ENCODE measurements at regions not wholly inside any gene's neighbourhood (a gene's known extent, or its start where the extent isn't known, plus 50 kb on each side); places are given as distances from the start of the nearest gene placed in this dataset.

GRCh38 chr17:72446525-72447250 lies 325.9 kb downstream of the SOX9 start:
- H3K36me3 Mint-ChIP-seq: no peaks in the 10 kb centered on the region
- H3K9me3 Mint-ChIP-seq: no peaks in the 10 kb centered on the region
- TF ChIP-seq CTCF (IDR thresholded peaks at IDR 0.05): no peak
- H3K27me3 ChIP-seq (ENCODE audit: control insufficient read depth, insufficient read depth, low read length): no peaks in the 10 kb centered on the region
- no peak overlapping the region for H3K27ac Mint-ChIP-seq
- H3K4me3 Mint-ChIP-seq: no peak overlapping the region
- ATAC-seq: no peak
- H3K27me3 Mint-ChIP-seq (ENCODE audit: low read depth in 2 of 2): peaks cover 0 to 3% of the 10 kb centered on the region in 2 donors
- intact Hi-C loops (cut with micrococcal nuclease): no loop called here
- H3K36me3 ChIP-seq (ENCODE audit: control insufficient read depth, insufficient read depth, low read length): no peaks in the 10 kb centered on the region
- no peak for DNase-seq
- no peak overlapping the region for H3K27ac ChIP-seq (ENCODE audit: low read length)
- 80% methylated on average over 11 of the region's 17 CpGs for WGBS (ENCODE audit: insufficient coverage)
- no peaks in the 10 kb centered on the region for H3K4me1 Mint-ChIP-seq
- H3K4me3 ChIP-seq (ENCODE audit: low read length): no peak overlapping the region
- H3K4me1 ChIP-seq (ENCODE audit: control insufficient read depth, insufficient read depth, low read length): no peaks in the 10 kb centered on the region
- H3K9me3 ChIP-seq (ENCODE audit: control insufficient read depth, insufficient read depth, low read length): no peaks in the 10 kb centered on the region

- intact Hi-C loops (cut with micrococcal nuclease): no loop called here
- no peak for TF ChIP-seq CTCF (IDR thresholded peaks at IDR 0.05)
- Mint-ChIP-seq H3K4me1 (no peaks in the 10 kb centered on the region), H3K4me3 (no peak overlapping the region), H3K27ac (no peak overlapping the region), H3K36me3 (no peaks in the 10 kb centered on the region), H3K27me3 (ENCODE audit: low read depth in 2 of 2) (peaks cover 0 to 3% of the 10 kb centered on the region in 2 donors), H3K9me3 (no peaks in the 10 kb centered on the region)
- H3K9me3 ChIP-seq (ENCODE audit: control insufficient read depth, insufficient read depth, low read length): no peaks in the 10 kb centered on the region
- no peak for DNase-seq
- no peaks in the 10 kb centered on the region for H3K4me1 ChIP-seq (ENCODE audit: control insufficient read depth, insufficient read depth, low read length)
- H3K27ac ChIP-seq (ENCODE audit: low read length): no peak overlapping the region
- WGBS (ENCODE audit: insufficient coverage): 83% methylated on average over 3 of the region's 3 CpGs
- H3K36me3 ChIP-seq (ENCODE audit: control insufficient read depth, insufficient read depth, low read length): no peaks in the 10 kb centered on the region
- H3K27me3 ChIP-seq (ENCODE audit: control insufficient read depth, insufficient read depth, low read length): no peaks in the 10 kb centered on the region
- no peak overlapping the region for H3K4me3 ChIP-seq (ENCODE audit: low read length)
- ATAC-seq: no peak
Observed at GRCh38 chr17:72447251-72447640, 326.4 kb downstream of the SOX9 start.

- DNase-seq: no peak
- Mint-ChIP-seq H3K27ac (no peak overlapping the region), H3K27me3 (ENCODE audit: low read depth in 2 of 2) (peaks cover 0 to 3% of the 10 kb centered on the region in 2 donors), H3K4me3 (no peak overlapping the region), H3K9me3 (no peaks in the 10 kb centered on the region), H3K4me1 (no peaks in the 10 kb centered on the region), H3K36me3 (no peaks in the 10 kb centered on the region)
- Histone ChIP-seq H3K27me3 (ENCODE audit: control insufficient read depth, insufficient read depth, low read length) (no peaks in the 10 kb centered on the region), H3K4me3 (ENCODE audit: low read length) (no peak overlapping the region), H3K36me3 (ENCODE audit: control insufficient read depth, insufficient read depth, low read length) (no peaks in the 10 kb centered on the region), H3K4me1 (ENCODE audit: control insufficient read depth, insufficient read depth, low read length) (no peaks in the 10 kb centered on the region), H3K9me3 (ENCODE audit: control insufficient read depth, insufficient read depth, low read length) (no peaks in the 10 kb centered on the region), H3K27ac (ENCODE audit: low read length) (no peak overlapping the region)
- TF ChIP-seq CTCF (IDR thresholded peaks at IDR 0.05): no peak
- WGBS (ENCODE audit: insufficient coverage): 94% methylated on average over 2 of the region's 2 CpGs
- ATAC-seq: no peak
- intact Hi-C loops (cut with micrococcal nuclease): no loop called here
Observed at GRCh38 chr17:72448019-72448418, 327.2 kb downstream of the SOX9 start.

Data from natural killer cell (primary cell).